Peyer's patch (tissue), 4 donors: ENCODE measurements at regions not wholly inside any gene's neighbourhood (a gene's known extent, or its start where the extent isn't known, plus 50 kb on each side); places are given as distances from the start of the nearest gene placed in this dataset.
A peak's percentile ranks its signal among the peaks of the same experiment; 100 is the strongest.

Experiments
- DNase-seq, 3 donors: peaks; one replicate each; pipeline ENCODE4 v3.0.0-alpha.2; 2017 to 2019
- H3K27ac ChIP-seq, 4 donors: fragments of 200-600 bp; sonication (generic); one replicate each; pipeline ENCODE4 v1.5.1; 2016 to 2019
- H3K27me3 ChIP-seq, 2 donors: fragments of 200-600 bp; sonication (generic); one replicate each; pipeline ENCODE4 v1.5.1; 2019
- H3K36me3 ChIP-seq, 3 donors: fragments of 200-600 bp; sonication (generic); one replicate each; pipeline ENCODE4 v1.5.1; 2016 to 2019
- H3K4me1 ChIP-seq, 4 donors: fragments of 200-600 bp; sonication (generic); one replicate each; pipeline ENCODE4 v1.5.1; 2016 to 2019
- H3K4me3 ChIP-seq, 4 donors: fragments of 200-600 bp; sonication (generic); 1 replicate in 3 of 4; 2 replicates in 1 of 4; pipeline ENCODE4 v1.5.1; 2016 to 2019; ENCODE audit warnings: mild to moderate bottlenecking in 1 of 4
- H3K9me3 ChIP-seq, 4 donors: fragments of 200-600 bp; sonication (generic); one replicate each; pipeline ENCODE4 v1.5.1; 2016 to 2019; ENCODE audit warnings: mild to moderate bottlenecking in 1 of 4
- POLR2A ChIP-seq, 2 donors: fragments of 450-650 bp; IDR thresholded peaks; one replicate each; pipeline ENCODE4 v1.5.1; 2017; ENCODE audit warnings: antibody characterized with exemption in 2 of 2, mild to moderate bottlenecking in 2 of 2, moderate library complexity in 2 of 2
- TF ChIP-seq, protein P1 (sequence below), 6 experiments: fragments of 450-650 bp in 4 of 6; fragments of 200-600 bp in 2 of 6; sonication (generic) in 1 of 6; IDR thresholded peaks; one replicate each; pipeline ENCODE4 v1.5.1; 2017 to 2019; ENCODE audit warnings: antibody characterized with exemption in 6 of 6, mild to moderate bottlenecking in 3 of 6, moderate library complexity in 1 of 6

DNA sequence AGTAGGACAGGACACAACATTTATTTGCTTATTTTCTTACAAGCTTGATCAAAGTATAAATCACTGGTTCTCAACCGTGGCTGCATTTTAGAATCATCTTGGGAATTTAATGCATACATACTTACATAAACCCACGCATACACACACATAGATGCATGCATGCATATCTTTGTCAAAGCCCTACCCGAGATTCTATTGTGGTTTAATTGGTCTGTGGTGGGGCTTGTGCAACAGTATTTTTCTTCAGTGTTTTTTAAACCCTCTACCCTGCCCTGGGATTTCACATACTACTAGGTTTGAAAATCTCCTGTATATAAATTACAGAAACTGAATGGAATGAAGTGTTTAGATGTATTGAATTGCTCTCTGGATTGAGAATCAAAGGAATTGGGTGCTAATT, 1166.2 kb downstream of the MAT2B start:
- TF ChIP-seq POLR2A (IDR thresholded peaks at IDR 0.05): no peak
- TF ChIP-seq, protein P1, sequence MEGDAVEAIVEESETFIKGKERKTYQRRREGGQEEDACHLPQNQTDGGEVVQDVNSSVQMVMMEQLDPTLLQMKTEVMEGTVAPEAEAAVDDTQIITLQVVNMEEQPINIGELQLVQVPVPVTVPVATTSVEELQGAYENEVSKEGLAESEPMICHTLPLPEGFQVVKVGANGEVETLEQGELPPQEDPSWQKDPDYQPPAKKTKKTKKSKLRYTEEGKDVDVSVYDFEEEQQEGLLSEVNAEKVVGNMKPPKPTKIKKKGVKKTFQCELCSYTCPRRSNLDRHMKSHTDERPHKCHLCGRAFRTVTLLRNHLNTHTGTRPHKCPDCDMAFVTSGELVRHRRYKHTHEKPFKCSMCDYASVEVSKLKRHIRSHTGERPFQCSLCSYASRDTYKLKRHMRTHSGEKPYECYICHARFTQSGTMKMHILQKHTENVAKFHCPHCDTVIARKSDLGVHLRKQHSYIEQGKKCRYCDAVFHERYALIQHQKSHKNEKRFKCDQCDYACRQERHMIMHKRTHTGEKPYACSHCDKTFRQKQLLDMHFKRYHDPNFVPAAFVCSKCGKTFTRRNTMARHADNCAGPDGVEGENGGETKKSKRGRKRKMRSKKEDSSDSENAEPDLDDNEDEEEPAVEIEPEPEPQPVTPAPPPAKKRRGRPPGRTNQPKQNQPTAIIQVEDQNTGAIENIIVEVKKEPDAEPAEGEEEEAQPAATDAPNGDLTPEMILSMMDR (IDR thresholded peaks at IDR 0.05): no peak
- H3K4me3 ChIP-seq: no peak overlapping the region
- H3K4me1 ChIP-seq: no peaks in the 10 kb centered on the region
- DNase-seq: no peak
- no peaks in the 10 kb centered on the region for H3K36me3 ChIP-seq
- no peaks in the 10 kb centered on the region for H3K9me3 ChIP-seq
- H3K27me3 ChIP-seq: no peaks in the 10 kb centered on the region
- no peak overlapping the region for H3K27ac ChIP-seq

DNA sequence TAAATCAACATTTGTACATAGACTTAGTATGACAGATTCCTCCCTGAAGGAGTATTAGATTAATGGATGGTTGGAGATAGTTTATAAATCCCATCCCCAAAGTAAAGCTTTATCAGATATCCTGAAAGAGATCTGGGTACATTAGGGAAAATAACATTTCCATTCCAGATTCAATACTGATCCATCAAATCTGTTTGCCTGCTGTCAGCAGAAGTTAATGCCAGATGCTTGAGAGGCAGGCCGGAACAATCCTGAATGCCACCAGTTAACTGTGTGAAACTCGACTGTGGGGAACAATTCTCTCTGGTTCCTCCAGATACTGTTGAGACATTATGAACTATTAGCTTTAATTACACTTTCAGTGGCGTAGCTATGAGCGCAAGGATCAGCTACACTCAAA, 1166.8 kb downstream of the MAT2B start:
- no peak overlapping the region for H3K4me3 ChIP-seq
- no peaks in the 10 kb centered on the region for H3K27me3 ChIP-seq
- no peak for DNase-seq
- no peaks in the 10 kb centered on the region for H3K9me3 ChIP-seq
- no peak overlapping the region for H3K27ac ChIP-seq
- H3K4me1 ChIP-seq: no peaks in the 10 kb centered on the region
- H3K36me3 ChIP-seq: no peaks in the 10 kb centered on the region
- TF ChIP-seq, protein P1 (IDR thresholded peaks at IDR 0.05): no peak
- no peak for TF ChIP-seq POLR2A (IDR thresholded peaks at IDR 0.05)

DNA sequence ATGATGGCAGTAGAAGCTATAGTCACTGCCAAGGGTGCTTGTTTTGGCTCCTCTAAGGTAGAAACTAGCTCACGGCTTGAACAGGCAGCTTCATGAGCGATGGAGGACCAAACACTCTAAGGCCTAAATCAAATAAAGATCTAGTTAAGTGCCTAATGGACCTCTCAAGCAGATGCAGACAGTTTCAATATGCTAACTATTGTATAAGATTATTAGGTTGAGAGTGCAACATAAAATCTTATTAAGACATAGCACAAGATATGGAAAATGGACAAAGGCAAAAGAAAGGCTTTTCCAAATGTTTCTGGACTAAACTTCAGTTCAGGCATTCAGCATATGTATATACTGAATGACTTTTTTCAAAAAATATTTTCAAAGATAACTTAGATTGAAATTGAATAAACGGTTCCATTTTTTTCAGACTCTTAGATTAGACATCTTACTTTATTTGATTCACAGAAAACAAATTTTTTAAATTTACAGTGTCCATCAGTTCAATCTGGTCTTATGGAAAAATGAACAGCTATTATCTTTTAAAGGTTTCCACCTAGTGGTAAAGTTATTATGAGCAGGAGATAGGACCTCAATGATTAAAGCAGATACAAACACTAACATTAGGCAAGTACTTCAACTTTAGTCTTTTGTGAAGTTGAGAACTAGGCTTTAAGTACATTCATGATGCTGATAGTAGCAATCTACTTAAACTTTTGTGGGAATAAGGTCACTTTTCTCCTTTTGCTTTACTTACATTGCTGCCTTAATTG, 1167.7 kb downstream of the MAT2B start:
- no peak for TF ChIP-seq POLR2A (IDR thresholded peaks at IDR 0.05)
- TF ChIP-seq, protein P1 (IDR thresholded peaks at IDR 0.05): peak in 1 of 6 experiments; percentile 12
- Histone ChIP-seq H3K4me3 (no peak overlapping the region), H3K9me3 (no peaks in the 10 kb centered on the region), H3K4me1 (no peaks in the 10 kb centered on the region), H3K36me3 (no peaks in the 10 kb centered on the region), H3K27ac (no peak overlapping the region), H3K27me3 (no peaks in the 10 kb centered on the region)
- no peak for DNase-seq

DNA sequence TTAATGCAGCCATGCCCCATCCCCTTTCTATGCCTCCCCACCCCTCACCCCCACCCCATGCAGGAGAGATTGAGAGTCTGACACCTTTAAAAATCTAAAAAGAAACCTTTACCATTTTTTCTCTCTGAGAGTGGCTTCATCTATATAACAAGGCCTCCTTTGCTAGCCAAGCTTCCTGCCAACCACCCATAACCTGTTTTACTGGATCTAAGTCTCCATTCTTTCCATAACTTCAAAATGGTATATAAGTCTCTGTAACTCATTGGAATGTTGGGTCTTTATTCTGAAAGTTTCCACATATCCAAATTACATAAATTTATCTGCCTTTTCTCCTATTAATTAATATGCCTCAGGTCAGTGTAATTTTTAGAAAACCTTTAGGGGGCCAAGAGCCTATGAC, 1174.0 kb downstream of the MAT2B start:
- no peaks in the 10 kb centered on the region for H3K27me3 ChIP-seq
- TF ChIP-seq, protein P1 (IDR thresholded peaks at IDR 0.05): no peak
- no peak for TF ChIP-seq POLR2A (IDR thresholded peaks at IDR 0.05)
- DNase-seq: no peak
- no peaks in the 10 kb centered on the region for H3K9me3 ChIP-seq
- no peaks in the 10 kb centered on the region for H3K4me1 ChIP-seq
- H3K36me3 ChIP-seq: no peaks in the 10 kb centered on the region
- H3K4me3 ChIP-seq: no peak overlapping the region
- H3K27ac ChIP-seq: no peak overlapping the region

DNA sequence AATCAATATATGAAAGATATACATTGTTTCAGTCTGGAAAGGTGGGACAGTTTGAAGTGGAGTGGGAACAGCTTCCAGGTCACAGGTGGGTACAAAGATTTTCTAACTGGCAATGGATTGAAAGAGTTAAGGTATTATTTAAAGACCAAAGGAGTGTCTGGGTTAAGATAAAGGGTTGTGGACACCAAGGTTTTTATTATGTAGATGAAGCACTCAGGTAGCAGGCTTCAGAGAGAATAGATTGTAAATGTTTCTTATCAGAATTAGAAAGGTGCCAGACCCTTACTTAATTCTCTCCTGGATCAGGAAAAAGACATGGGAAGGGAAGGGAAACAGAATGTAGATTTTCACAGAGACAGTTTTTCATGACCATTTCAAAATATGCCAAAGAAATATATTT, 1174.8 kb downstream of the MAT2B start:
- DNase-seq: no peak
- Histone ChIP-seq H3K9me3 (no peaks in the 10 kb centered on the region), H3K27me3 (no peaks in the 10 kb centered on the region), H3K4me1 (no peaks in the 10 kb centered on the region), H3K27ac (no peak overlapping the region), H3K36me3 (no peaks in the 10 kb centered on the region), H3K4me3 (no peak overlapping the region)
- no peak for TF ChIP-seq POLR2A (IDR thresholded peaks at IDR 0.05)
- TF ChIP-seq, protein P1 (IDR thresholded peaks at IDR 0.05): no peak
